HG03103 (cell line): ENCODE measurements at regions not wholly inside any gene's neighbourhood (a gene's known extent, or its start where the extent isn't known, plus 50 kb on each side); places are given as distances from the start of the nearest gene placed in this dataset.
A peak's percentile ranks its signal among the peaks of the same experiment; 100 is the strongest.
"Not testable (repeated sequence)": the region's sequence is repeated elsewhere in the genome, so short reads cannot be mapped to it uniquely, and the experiment has no call there.

ENCODE experiments used
- ATAC-seq: cut with Tn5 transposase; IDR thresholded peaks from one replicate; pipeline ENCODE4 v1.9.1; 2021; ENCODE audit warnings: low read depth; ENCODE audit not compliant: unreplicated experiment

- no peak for ATAC-seq
Observed at GRCh38 chr9:110076894-110077725, 130.8 kb downstream of the C9orf152 start.

GRCh38 chr9:110077925-110078324 lies 130.0 kb downstream of the C9orf152 start:
- no peak for ATAC-seq

- ATAC-seq: no peak
Observed at GRCh38 chr9:110078604-110079003, 129.4 kb downstream of the C9orf152 start.

- ATAC-seq: no peak
Observed at GRCh38 chr9:110081395-110081794, 126.6 kb downstream of the C9orf152 start.

- no peak for ATAC-seq
Observed at GRCh38 chr9:110083866-110084265, 124.1 kb downstream of the C9orf152 start.

DNA sequence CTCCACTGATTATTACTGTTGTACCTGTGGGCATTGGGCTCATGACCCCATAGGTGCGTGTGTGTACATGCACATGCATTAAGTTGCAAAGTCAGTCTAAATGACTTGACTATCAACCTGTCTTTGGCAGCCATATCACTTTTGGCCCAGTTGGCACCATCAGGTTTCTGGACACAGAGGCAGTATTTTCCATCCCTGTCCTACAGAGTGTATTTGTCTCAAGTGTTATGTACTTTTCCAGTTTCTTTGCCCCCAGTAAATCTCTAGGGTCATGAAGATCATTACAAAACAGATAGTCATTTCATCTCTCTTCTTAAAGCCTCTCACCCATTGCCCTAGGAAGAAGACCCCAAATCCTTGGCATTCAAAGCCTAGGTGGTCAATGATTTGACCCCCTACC lies 121.4 kb downstream of the C9orf152 start:
- ATAC-seq: no peak

DNA sequence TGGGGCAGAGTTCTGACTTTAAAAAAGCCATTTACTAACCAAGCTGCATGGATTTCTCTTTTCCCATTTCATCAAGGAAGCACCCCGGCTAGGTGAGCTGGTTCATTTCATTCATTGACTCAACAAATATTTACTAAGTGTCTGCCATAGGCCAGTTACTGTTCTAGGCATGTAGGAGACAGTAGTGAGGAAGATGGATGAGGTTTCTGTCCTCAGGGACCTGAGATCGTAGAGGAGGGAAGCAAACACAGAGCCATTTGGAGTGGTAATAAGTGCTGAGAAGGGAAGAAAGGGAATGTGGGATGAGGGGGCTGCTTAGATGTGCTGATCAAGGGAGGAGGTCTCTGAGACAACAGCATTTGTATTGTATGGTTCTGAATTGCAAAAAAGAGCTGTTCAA lies 120.4 kb downstream of the C9orf152 start:
- ATAC-seq: no peak

- no peak for ATAC-seq
Observed at GRCh38 chr9:110088099-110088498, 119.9 kb downstream of the C9orf152 start.

- ATAC-seq: no peak
Observed at GRCh38 chr9:110089681-110090370, 118.1 kb downstream of the C9orf152 start.

DNA sequence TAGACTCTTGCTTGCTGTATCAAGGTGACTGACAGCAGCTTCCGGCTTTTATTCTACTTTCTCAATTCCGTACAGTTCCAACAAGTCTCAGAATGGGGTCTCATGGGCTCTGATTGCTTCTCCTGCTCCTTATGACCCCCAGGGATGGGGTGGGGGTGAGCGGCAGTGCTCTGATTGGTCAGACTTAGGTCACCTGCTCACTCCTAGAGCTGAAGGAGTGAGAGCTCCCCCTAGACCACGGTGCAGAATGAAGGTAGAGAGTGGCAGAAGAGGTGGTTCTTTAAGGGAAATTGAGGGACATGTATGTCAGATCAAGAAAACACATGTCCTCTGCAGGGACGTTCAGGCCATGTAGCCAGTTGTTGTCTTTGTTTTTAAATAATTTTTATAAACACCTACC lies 115.2 kb downstream of the C9orf152 start:
- no peak for ATAC-seq

GRCh38 chr9:110093417-110093816 lies 114.5 kb downstream of the C9orf152 start:
- ATAC-seq: no peak

GRCh38 chr9:110093871-110094270 lies 114.1 kb downstream of the C9orf152 start:
- no peak for ATAC-seq

DNA sequence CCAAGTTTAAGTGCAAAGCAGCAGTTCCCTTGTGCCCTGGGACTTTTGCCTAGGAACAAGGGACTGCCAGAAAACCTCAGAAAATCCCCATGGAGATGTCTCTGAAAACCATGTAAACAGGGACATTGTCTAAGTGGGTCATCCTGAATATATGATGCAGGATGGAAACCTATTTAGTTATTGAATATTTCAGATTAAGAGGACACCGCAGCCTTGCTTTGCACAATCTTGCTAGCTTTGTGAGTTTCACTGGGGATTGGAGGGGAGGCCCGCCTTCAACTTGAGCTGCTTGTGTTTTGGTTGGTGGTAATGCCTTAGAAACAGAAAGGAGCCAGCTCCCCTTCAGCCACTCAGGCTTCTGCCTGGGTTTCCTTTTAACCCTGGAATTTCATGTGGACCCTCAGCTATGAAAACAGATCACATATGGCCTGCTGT lies 112.8 kb downstream of the C9orf152 start:
- ATAC-seq: no peak

- no peak for ATAC-seq
Observed at GRCh38 chr9:110095776-110096175, 112.2 kb downstream of the C9orf152 start.

- ATAC-seq: not testable (repeated sequence)
Observed at GRCh38 chr9:110096674-110097073, 111.3 kb downstream of the C9orf152 start.

DNA sequence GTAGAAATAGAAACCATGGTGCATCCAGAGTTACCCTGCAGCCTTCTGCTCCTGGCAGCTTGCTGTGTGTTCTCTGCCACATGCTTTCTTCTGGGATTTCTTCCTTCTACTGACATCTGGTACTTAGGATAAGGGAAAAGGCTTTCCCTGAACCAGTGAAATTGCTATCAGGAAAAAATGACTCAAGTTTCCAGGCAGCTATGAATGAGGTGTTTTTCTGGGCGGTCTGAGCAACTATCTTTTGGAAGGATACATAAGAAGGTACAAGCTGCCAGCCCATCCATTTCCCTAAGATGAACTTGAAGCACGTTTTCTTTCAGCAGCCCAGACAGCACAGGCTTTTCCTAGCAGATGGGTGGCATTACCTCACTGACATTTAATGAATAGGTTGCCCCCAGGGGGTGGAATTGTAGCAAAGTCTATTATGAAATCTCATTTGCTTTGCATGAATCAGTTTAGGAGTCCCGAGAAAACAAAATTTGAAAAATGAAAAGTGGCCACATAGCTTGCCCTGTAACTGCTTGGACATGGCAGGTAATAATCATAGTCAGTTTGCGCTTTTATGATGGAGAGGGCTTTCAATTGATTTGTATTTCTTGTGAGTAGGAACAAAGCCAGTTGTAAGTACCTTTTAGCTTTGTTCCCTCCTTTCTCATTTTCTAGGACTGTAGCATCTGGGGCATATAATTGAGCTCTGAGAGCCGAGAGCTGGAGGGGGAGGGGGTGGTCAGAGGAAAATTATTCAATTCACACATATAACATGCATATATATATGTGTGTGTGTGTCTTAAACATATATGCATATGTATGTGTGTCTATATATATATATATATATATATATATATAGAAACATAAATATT lies 108.5 kb downstream of the C9orf152 start:
- ATAC-seq: no peak

GRCh38 chr9:110101531-110102161 lies 106.3 kb downstream of the C9orf152 start:
- ATAC-seq: peak; percentile 51

- no peak for ATAC-seq
Observed at GRCh38 chr9:110103257-110103656, 104.7 kb downstream of the C9orf152 start.

- no peak for ATAC-seq
Observed at GRCh38 chr9:110104261-110104809, 103.6 kb downstream of the C9orf152 start.

DNA sequence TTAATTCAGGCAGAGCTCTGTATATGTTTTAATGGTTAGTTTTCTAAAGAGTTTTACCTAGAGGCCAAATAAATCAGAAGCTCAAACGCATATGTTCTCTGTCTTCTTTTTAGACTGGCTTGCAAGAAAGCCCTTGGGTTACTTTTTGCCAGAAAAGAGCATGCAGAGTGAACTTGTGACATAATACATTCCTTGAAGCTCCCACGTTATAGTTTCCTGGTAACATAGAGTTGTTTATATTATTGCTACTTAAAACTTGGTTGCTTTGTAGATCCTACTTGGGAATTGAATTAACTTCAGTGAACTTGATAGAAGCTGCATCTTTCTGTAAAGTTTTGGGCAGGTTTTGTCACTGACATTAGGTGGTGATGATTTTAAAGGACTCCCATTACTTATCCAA lies 102.9 kb downstream of the C9orf152 start:
- no peak for ATAC-seq
